RWPE2 (cell line): ENCODE measurements at regions not wholly inside any gene's neighbourhood (a gene's known extent, or its start where the extent isn't known, plus 50 kb on each side); places are given as distances from the start of the nearest gene placed in this dataset.

Experiments
- ATAC-seq: fragments of 200-7000 bp; cut with Tn5 transposase; 3 replicates; pipeline ENCODE4 v1.9.1; 2021; ENCODE audit warnings: low read depth
- DNase-seq: peaks from one replicate; pipeline ENCODE4 v3.0.0-alpha.2; 2020; ENCODE audit warnings: low spot score
- H3K27ac ChIP-seq: fragments of 450-650 bp; 2 replicates; pipeline ENCODE4 v1.5.1; 2017; ENCODE audit warnings: mild to moderate bottlenecking; ENCODE audit not compliant: poor library complexity, severe bottlenecking
- H3K27me3 ChIP-seq: fragments of 250-450 bp; sonication (Bioruptor Pico); 2 replicates; pipeline ENCODE4 v1.5.1; 2021; ENCODE audit warnings: mild to moderate bottlenecking, moderate library complexity; ENCODE audit not compliant: insufficient read depth, poor library complexity, severe bottlenecking
- H3K36me3 ChIP-seq: fragments of 250-450 bp; sonication (Bioruptor Pico); 2 replicates; pipeline ENCODE4 v1.5.1; 2020; ENCODE audit warnings: low read depth, mild to moderate bottlenecking, moderate library complexity
- H3K4me1 ChIP-seq: fragments of 250-450 bp; sonication (Bioruptor Pico); 2 replicates; pipeline ENCODE4 v1.5.1; 2021; ENCODE audit warnings: mild to moderate bottlenecking, moderate library complexity; ENCODE audit not compliant: insufficient read depth, poor library complexity, severe bottlenecking
- H3K4me3 ChIP-seq: fragments of 250-450 bp; sonication (Bioruptor Pico); 2 replicates; pipeline ENCODE4 v1.5.1; 2021; ENCODE audit warnings: mild to moderate bottlenecking, moderate library complexity; ENCODE audit not compliant: severe bottlenecking
- H3K9me3 ChIP-seq: fragments of 250-450 bp; sonication (Bioruptor Pico); 2 replicates; pipeline ENCODE4 v1.5.1; 2021; ENCODE audit warnings: mild to moderate bottlenecking, moderate library complexity; ENCODE audit not compliant: severe bottlenecking
- CTCF ChIP-seq: fragments of 450-650 bp; IDR thresholded peaks from one replicate; pipeline ENCODE4 v1.5.1; 2017; ENCODE audit warnings: mild to moderate bottlenecking, moderate library complexity; ENCODE audit not compliant: poor library complexity, severe bottlenecking

GRCh38 chr9:131798246-131798645 lies 58.4 kb upstream of the RAPGEF1 start:
- no peaks in the 10 kb centered on the region for H3K9me3 ChIP-seq
- H3K4me3 ChIP-seq = no peak overlapping the region
- H3K4me1 ChIP-seq = no peaks in the 10 kb centered on the region
- no peaks in the 10 kb centered on the region for H3K36me3 ChIP-seq
- H3K27me3 ChIP-seq = peaks cover 4% of the 10 kb centered on the region
- no peak for TF ChIP-seq CTCF
- DNase-seq (no peak), ATAC-seq (no peak)
- no peak overlapping the region for H3K27ac ChIP-seq

GRCh38 chr9:131794393-131794792 lies 54.5 kb upstream of the RAPGEF1 start:
- no peak for ATAC-seq
- Histone ChIP-seq H3K4me1 (no peaks in the 10 kb centered on the region), H3K27ac (no peak overlapping the region), H3K9me3 (no peaks in the 10 kb centered on the region), H3K27me3 (peaks cover 4% of the 10 kb centered on the region), H3K36me3 (no peaks in the 10 kb centered on the region), H3K4me3 (no peak overlapping the region)
- DNase-seq = no peak
- TF ChIP-seq CTCF = no peak

GRCh38 chr9:131791542-131792254 lies 51.8 kb upstream of the RAPGEF1 start:
- no peak overlapping the region for H3K27ac ChIP-seq
- H3K4me3 ChIP-seq = no peak overlapping the region
- TF ChIP-seq CTCF = no peak
- no peaks in the 10 kb centered on the region for H3K4me1 ChIP-seq
- no peaks in the 10 kb centered on the region for H3K9me3 ChIP-seq
- DNase-seq = no peak
- H3K36me3 ChIP-seq = no peaks in the 10 kb centered on the region
- ATAC-seq = no peak
- no peaks in the 10 kb centered on the region for H3K27me3 ChIP-seq
